ENCODE measurements at regions not wholly inside any gene's neighbourhood (a gene's known extent, or its start where the extent isn't known, plus 50 kb on each side); places are given as distances from the start of the nearest gene placed in this dataset.

GRCh38 chr13:65302691-65303090 is 1927.4 kb downstream of the PCDH9 start:
- Histone ChIP-seq H2BK12ac (ENCODE audit: insufficient read length, low read depth, low read length) (no peak overlapping the region), H3K27ac (ENCODE audit: insufficient read length, low read depth, low read length) (no peak overlapping the region), H2BK15ac (ENCODE audit: low read depth, low read length) (no peak overlapping the region), H3K23ac (ENCODE audit: insufficient read length, low read depth, low read length) (no peak overlapping the region), H2BK20ac (ENCODE audit: low read depth, low read length, poor library complexity, severe bottlenecking) (no peak overlapping the region), H3T11ph (ENCODE audit: low read length) (no peak overlapping the region), H3K9me3 (ENCODE audit: control insufficient read depth, low read depth, low read length) (no peaks in the 10 kb centered on the region), H2AFZ (ENCODE audit: low read length) (no peak overlapping the region), H3K4ac (ENCODE audit: low read depth, low read length) (no peak overlapping the region), H4K8ac (replicated peaks; ENCODE audit: insufficient read length, low read depth, low read length) (no peak overlapping the region), H3K18ac (ENCODE audit: insufficient read length, low read depth, low read length) (no peak overlapping the region), H3K79me1 (ENCODE audit: insufficient read depth, low read depth, low read length, poor library complexity, severe bottlenecking) (no peaks in the 10 kb centered on the region), H3K23me2 (ENCODE audit: insufficient read length, low read depth, low read length, poor library complexity, severe bottlenecking) (no peaks in the 10 kb centered on the region), H3K27me3 (ENCODE audit: insufficient read depth, low read length) (no peaks in the 10 kb centered on the region), H3K79me2 (ENCODE audit: insufficient read depth, low read length) (no peaks in the 10 kb centered on the region), H2BK120ac (ENCODE audit: low read depth, low read length, poor library complexity, severe bottlenecking) (no peak overlapping the region), H4K20me1 (ENCODE audit: control insufficient read depth, insufficient read depth, insufficient read length) (no peaks in the 10 kb centered on the region), H4K5ac (ENCODE audit: insufficient read length, low read depth, low read length) (no peak overlapping the region), H3K4me1 (ENCODE audit: insufficient read depth, low read length) (no peaks in the 10 kb centered on the region), H2AK5ac (ENCODE audit: insufficient read length, low read length) (no peak overlapping the region), H3K4me2 (ENCODE audit: insufficient read depth, insufficient read length, low read length) (no peak overlapping the region), H2BK5ac (ENCODE audit: insufficient read length, low read length) (no peak overlapping the region), H3K9ac (ENCODE audit: extremely low read depth, insufficient read length, low read length) (no peak overlapping the region), H4K91ac (ENCODE audit: insufficient read length, low read depth, low read length) (no peak overlapping the region), H3K14ac (ENCODE audit: insufficient read depth, low read length) (no peak overlapping the region), H3K56ac (ENCODE audit: insufficient read length, low read depth, low read length) (no peak overlapping the region)
- Mint-ChIP-seq H3K27ac (no peak overlapping the region), H3K36me3 (ENCODE audit: insufficient read depth in 1 of 3, low read depth in 3 of 3) (no peaks in the 10 kb centered on the region), H3K27me3 (ENCODE audit: low read depth) (no peaks in the 10 kb centered on the region), H3K9me3 (no peaks in the 10 kb centered on the region), H3K4me1 (no peaks in the 10 kb centered on the region), H3K4me3 (no peak overlapping the region)
- no peak for DNase-seq
- TF ChIP-seq, protein P1, sequence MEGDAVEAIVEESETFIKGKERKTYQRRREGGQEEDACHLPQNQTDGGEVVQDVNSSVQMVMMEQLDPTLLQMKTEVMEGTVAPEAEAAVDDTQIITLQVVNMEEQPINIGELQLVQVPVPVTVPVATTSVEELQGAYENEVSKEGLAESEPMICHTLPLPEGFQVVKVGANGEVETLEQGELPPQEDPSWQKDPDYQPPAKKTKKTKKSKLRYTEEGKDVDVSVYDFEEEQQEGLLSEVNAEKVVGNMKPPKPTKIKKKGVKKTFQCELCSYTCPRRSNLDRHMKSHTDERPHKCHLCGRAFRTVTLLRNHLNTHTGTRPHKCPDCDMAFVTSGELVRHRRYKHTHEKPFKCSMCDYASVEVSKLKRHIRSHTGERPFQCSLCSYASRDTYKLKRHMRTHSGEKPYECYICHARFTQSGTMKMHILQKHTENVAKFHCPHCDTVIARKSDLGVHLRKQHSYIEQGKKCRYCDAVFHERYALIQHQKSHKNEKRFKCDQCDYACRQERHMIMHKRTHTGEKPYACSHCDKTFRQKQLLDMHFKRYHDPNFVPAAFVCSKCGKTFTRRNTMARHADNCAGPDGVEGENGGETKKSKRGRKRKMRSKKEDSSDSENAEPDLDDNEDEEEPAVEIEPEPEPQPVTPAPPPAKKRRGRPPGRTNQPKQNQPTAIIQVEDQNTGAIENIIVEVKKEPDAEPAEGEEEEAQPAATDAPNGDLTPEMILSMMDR (conservative IDR thresholded peaks at IDR 0.05): no peak
- WGBS (ENCODE audit: extremely low coverage, insufficient read length, low lambda C conversion rate): no CpG with 5 or more reads among the region's 3 CpGs
